ENCODE measurements at regions not wholly inside any gene's neighbourhood (a gene's known extent, or its start where the extent isn't known, plus 50 kb on each side); places are given as distances from the start of the nearest gene placed in this dataset.

DNA sequence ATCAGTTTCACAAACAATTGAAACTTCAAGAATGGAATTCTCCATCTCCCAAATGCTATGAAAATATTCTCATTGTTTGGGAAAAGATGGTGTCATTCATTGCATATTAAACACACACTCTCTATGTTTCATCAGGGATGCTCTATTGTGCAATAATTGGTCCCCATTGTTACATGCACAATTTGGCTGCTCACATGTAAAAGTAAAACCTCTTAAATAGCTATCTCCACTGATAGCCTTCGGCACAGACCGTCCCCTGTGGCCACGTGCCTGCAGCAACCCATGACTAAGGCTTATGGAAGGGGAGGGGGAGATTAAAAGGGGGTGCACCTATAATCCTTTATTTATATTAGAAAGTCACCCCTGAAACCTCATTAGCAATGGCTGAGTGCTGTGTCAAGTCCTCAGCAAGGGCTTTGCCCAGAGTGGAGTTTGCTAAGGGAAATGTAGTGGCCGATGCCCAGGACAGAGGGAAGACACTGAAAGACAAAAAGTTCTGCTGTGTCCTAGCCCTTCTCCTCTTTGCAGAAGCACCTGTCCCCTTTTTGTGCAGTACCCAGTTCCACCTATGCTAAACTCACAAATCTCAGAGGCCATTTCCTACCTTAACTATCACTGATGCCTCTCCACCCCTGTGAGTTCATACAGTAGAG is 309.6 kb upstream of the ESRRG start:
- TF ChIP-seq TAF1 (IDR thresholded peaks at IDR 0.05; ENCODE audit: borderline replicate concordance, low read depth, low read length) (no peak), POLR2A (IDR thresholded peaks at IDR 0.05; ENCODE audit: low read depth, low read length) (no peak), POLR2AphosphoS5 (IDR thresholded peaks at IDR 0.05; ENCODE audit: low read depth, low read length) (no peak)

All from GM12892 (cell line).